CD4-positive, alpha-beta T cell (primary cell): ENCODE measurements at regions not wholly inside any gene's neighbourhood (a gene's known extent, or its start where the extent isn't known, plus 50 kb on each side); places are given as distances from the start of the nearest gene placed in this dataset.

Source experiments
- ATAC-seq: fragments of 200-7000 bp; cut with Tn5 transposase; one replicate; pipeline ENCODE4 v1.10.0; 2022; ENCODE audit warnings: mild to moderate bottlenecking; ENCODE audit not compliant: poor library complexity
- CTCF ChIA-PET: fragments of 350-600 bp; sonication (Branson Sonifier 250); formaldehyde crosslinking; loops from one replicate; lab custom pipeline; 2021; ENCODE audit warnings: antibody characterized with exemption, inconsistent platforms; lab: Charles Lee
- POLR2A ChIA-PET: fragments of 350-600 bp; sonication (Branson Sonifier 250); formaldehyde crosslinking; loops from one replicate; lab custom pipeline; 2021; ENCODE audit warnings: antibody characterized with exemption, inconsistent platforms; lab: Charles Lee
- DNase-seq, 14 experiments: peaks; one replicate each; pipeline ENCODE4 v3.0.0-alpha.2; 2013 to 2020; ENCODE audit warnings: mixed read lengths in 2 of 14
- H3K27ac ChIP-seq, 2 donors: one replicate each; pipeline versions ENCODE4 v1.5.1 to v1.7.0; 2013; ENCODE audit warnings: low read length in 2 of 2, low read depth in 1 of 2, mild to moderate bottlenecking in 1 of 2
- H3K27me3 ChIP-seq, 2 experiments: 1 replicate in 1 of 2; 2 replicates in 1 of 2; pipeline versions ENCODE4 v1.6.1 to v1.7.0; 2013; ENCODE audit warnings: low read length in 2 of 2, control low read depth in 1 of 2, mild to moderate bottlenecking in 1 of 2, moderate library complexity in 1 of 2; ENCODE audit not compliant: insufficient read depth in 2 of 2, control insufficient read depth in 1 of 2
- H3K36me3 ChIP-seq: one replicate; pipeline ENCODE4 v1.6.1; 2013; ENCODE audit warnings: low read length, control low read depth; ENCODE audit not compliant: insufficient read depth
- H3K4me1 ChIP-seq: one replicate; pipeline ENCODE4 v1.6.1; 2013; ENCODE audit warnings: low read length, control low read depth; ENCODE audit not compliant: insufficient read depth
- H3K4me3 ChIP-seq: one replicate; pipeline ENCODE4 v1.5.1; 2013; ENCODE audit warnings: mild to moderate bottlenecking, low read length, moderate library complexity
- H3K9me3 ChIP-seq, 2 experiments: 1 replicate in 1 of 2; 2 replicates in 1 of 2; pipeline versions ENCODE4 v1.6.1 to v1.7.0; 2013; ENCODE audit warnings: low read length in 2 of 2, mild to moderate bottlenecking in 2 of 2, control low read depth in 1 of 2, moderate library complexity in 1 of 2; ENCODE audit not compliant: control insufficient read depth in 1 of 2, insufficient read depth in 1 of 2
- H3K27ac Mint-ChIP-seq: one replicate; pipeline ENCODE4 v1.8.0; 2020; ENCODE audit warnings: mixed read lengths
- H3K27me3 Mint-ChIP-seq: one replicate; pipeline ENCODE4 v1.8.0; 2021; ENCODE audit warnings: mixed read lengths
- H3K36me3 Mint-ChIP-seq: one replicate; pipeline ENCODE4 v1.8.0; 2021; ENCODE audit warnings: low read depth, mixed read lengths
- H3K4me1 Mint-ChIP-seq: one replicate; pipeline ENCODE4 v1.8.0; 2021; ENCODE audit warnings: low read depth, mixed read lengths
- H3K4me3 Mint-ChIP-seq: one replicate; pipeline ENCODE4 v1.8.0; 2020; ENCODE audit warnings: mild to moderate bottlenecking, mixed read lengths
- H3K9me3 Mint-ChIP-seq: one replicate; pipeline ENCODE4 v1.8.0; 2020; ENCODE audit warnings: mixed read lengths
- intact Hi-C, 2 experiments: fragments of 100-400 bp; cut with DNase I in 1 of 2; cut with micrococcal nuclease in 1 of 2; formaldehyde crosslinking; loops; one replicate each; pipeline versions ENCODE4 v1.15.1 to v1.9.0; 2023 to 2025; cut with DNase I, micrococcal nuclease
- TF ChIP-seq, protein P1 (sequence below): fragments of 200-600 bp; IDR thresholded peaks from one replicate; pipeline ENCODE4 v1.8.0; 2022; ENCODE audit warnings: antibody characterized with exemption, mild to moderate bottlenecking

DNA sequence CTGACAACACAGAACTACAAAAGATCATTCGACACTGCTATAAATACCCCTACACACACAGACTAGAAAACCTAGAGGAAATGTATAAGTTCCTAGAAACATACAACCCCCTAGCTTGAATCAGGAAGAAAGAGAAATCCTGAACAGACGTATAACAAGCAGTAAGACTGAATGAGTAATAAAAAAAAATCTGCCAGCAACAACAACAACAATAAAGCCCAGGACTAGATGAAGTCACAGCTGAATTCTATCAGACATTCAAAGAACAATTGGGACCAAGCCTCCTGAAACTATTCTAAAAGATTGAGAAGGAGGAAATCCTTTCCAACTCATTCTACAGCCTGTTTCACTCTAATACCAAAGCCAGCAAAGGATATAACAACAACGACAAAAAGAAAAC, 68.2 kb upstream of the SLIT3 start:
- TF ChIP-seq, protein P1, sequence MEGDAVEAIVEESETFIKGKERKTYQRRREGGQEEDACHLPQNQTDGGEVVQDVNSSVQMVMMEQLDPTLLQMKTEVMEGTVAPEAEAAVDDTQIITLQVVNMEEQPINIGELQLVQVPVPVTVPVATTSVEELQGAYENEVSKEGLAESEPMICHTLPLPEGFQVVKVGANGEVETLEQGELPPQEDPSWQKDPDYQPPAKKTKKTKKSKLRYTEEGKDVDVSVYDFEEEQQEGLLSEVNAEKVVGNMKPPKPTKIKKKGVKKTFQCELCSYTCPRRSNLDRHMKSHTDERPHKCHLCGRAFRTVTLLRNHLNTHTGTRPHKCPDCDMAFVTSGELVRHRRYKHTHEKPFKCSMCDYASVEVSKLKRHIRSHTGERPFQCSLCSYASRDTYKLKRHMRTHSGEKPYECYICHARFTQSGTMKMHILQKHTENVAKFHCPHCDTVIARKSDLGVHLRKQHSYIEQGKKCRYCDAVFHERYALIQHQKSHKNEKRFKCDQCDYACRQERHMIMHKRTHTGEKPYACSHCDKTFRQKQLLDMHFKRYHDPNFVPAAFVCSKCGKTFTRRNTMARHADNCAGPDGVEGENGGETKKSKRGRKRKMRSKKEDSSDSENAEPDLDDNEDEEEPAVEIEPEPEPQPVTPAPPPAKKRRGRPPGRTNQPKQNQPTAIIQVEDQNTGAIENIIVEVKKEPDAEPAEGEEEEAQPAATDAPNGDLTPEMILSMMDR = no peak
- Mint-ChIP-seq H3K27me3 (peaks cover 17% of the 10 kb centered on the region), H3K4me1 (no peaks in the 10 kb centered on the region), H3K36me3 (no peaks in the 10 kb centered on the region), H3K27ac (no peak overlapping the region), H3K4me3 (no peak overlapping the region), H3K9me3 (peaks cover 5% of the 10 kb centered on the region)
- H3K27me3 ChIP-seq = no peaks in the 10 kb centered on the region
- no peak overlapping the region for H3K4me3 ChIP-seq
- H3K9me3 ChIP-seq = peaks cover 0 to 7% of the 10 kb centered on the region in 2 experiments
- ATAC-seq (no peak), DNase-seq (no peak)
- H3K27ac ChIP-seq = no peak overlapping the region
- H3K36me3 ChIP-seq = no peaks in the 10 kb centered on the region
- ChIA-PET CTCF (no interaction called here), POLR2A (no interaction called here)
- intact Hi-C loops = no loop called here
- H3K4me1 ChIP-seq = no peaks in the 10 kb centered on the region

GRCh38 chr5:169367861-169368260, 66.9 kb upstream of the SLIT3 start:
- Mint-ChIP-seq H3K27me3 (peaks cover 18% of the 10 kb centered on the region), H3K4me1 (no peaks in the 10 kb centered on the region), H3K4me3 (no peak overlapping the region), H3K36me3 (no peaks in the 10 kb centered on the region), H3K27ac (no peak overlapping the region), H3K9me3 (peaks cover 6% of the 10 kb centered on the region)
- ATAC-seq (no peak), DNase-seq (no peak)
- ChIA-PET CTCF (no interaction called here), POLR2A (interaction anchor here (0.7 kb wide), 1 partner anchor 519 kb away, joined by 3 read pairs; no protein-coding TSS in a partner anchor)
- H3K27me3 ChIP-seq = no peaks in the 10 kb centered on the region
- intact Hi-C loops = no loop called here
- H3K27ac ChIP-seq = no peak overlapping the region
- H3K4me3 ChIP-seq = no peak overlapping the region
- H3K4me1 ChIP-seq = no peaks in the 10 kb centered on the region
- peaks cover 0 to 4% of the 10 kb centered on the region in 2 experiments for H3K9me3 ChIP-seq
- TF ChIP-seq, protein P1 = no peak
- no peaks in the 10 kb centered on the region for H3K36me3 ChIP-seq

DNA sequence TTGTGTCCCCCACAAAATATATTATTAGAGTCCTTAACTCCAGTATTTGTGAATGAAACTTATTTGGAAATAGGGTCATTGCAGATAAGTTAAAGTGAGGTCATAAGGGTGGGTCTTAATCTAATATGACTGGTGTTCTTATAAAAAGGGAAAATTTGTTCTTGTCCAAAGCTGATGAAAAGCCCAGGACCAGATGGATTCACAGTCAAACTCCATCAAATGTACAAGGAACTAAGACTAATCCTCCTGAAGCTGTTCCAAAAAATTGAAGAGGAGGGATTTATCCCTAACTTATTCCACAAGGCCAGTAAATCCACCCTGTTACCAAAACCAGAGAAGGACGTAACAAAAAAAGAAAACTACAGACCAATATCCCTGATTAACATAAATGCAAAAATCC, 56.4 kb upstream of the SLIT3 start:
- peaks cover 21% of the 10 kb centered on the region for H3K27me3 Mint-ChIP-seq

More for the DNA sequence above, 56.4 kb upstream of the SLIT3 start:
- Mint-ChIP-seq H3K4me3 (no peak overlapping the region), H3K9me3 (peaks cover 3% of the 10 kb centered on the region), H3K4me1 (no peaks in the 10 kb centered on the region), H3K36me3 (no peaks in the 10 kb centered on the region), H3K27ac (no peak overlapping the region)
- ATAC-seq = no peak
- no peak for DNase-seq
- Histone ChIP-seq H3K27me3 (peaks cover 0 to 3% of the 10 kb centered on the region in 2 experiments), H3K9me3 (no peaks in the 10 kb centered on the region), H3K27ac (no peak overlapping the region), H3K4me3 (no peak overlapping the region), H3K36me3 (no peaks in the 10 kb centered on the region), H3K4me1 (no peaks in the 10 kb centered on the region)
- ChIA-PET CTCF (no interaction called here), POLR2A (no interaction called here)
- intact Hi-C loops = no loop called here
- TF ChIP-seq, protein P1 = no peak
